GM18498 (cell line): ENCODE measurements at regions not wholly inside any gene's neighbourhood (a gene's known extent, or its start where the extent isn't known, plus 50 kb on each side); places are given as distances from the start of the nearest gene placed in this dataset.
A peak's percentile ranks its signal among the peaks of the same experiment; 100 is the strongest.
"Not testable (repeated sequence)": the region's sequence is repeated elsewhere in the genome, so short reads cannot be mapped to it uniquely, and the experiment has no call there.

ENCODE experiments used
- ATAC-seq: cut with Tn5 transposase; IDR thresholded peaks from one replicate; pipeline ENCODE4 v1.9.1; 2021; ENCODE audit warnings: mild to moderate bottlenecking, moderate library complexity; ENCODE audit not compliant: unreplicated experiment

- ATAC-seq: no peak
Observed at GRCh38 chr13:30520571-30520970, 54.8 kb upstream of the HMGB1 start.

GRCh38 chr13:30523211-30523610 is 57.5 kb upstream of the HMGB1 start:
- no peak for ATAC-seq

GRCh38 chr13:30523817-30524216 is 58.1 kb upstream of the HMGB1 start:
- ATAC-seq: not testable (repeated sequence)

- ATAC-seq: not testable (repeated sequence)
Observed at GRCh38 chr13:30525212-30525611, 59.5 kb upstream of the HMGB1 start.

GRCh38 chr13:30526612-30527495 is 61.1 kb upstream of the HMGB1 start:
- no peak for ATAC-seq

GRCh38 chr13:30529085-30529834 is 63.5 kb upstream of the HMGB1 start:
- peak; percentile 56 for ATAC-seq

- no peak for ATAC-seq
Observed at GRCh38 chr13:30535046-30535445, 69.3 kb upstream of the HMGB1 start.

GRCh38 chr13:30545320-30545719 is 72.4 kb upstream of the USPL1 start:
- no peak for ATAC-seq

- ATAC-seq: not testable (repeated sequence)
Observed at GRCh38 chr13:30548046-30548445, 69.7 kb upstream of the USPL1 start.

- no peak for ATAC-seq
Observed at GRCh38 chr13:30551189-30551588, 66.5 kb upstream of the USPL1 start.

GRCh38 chr13:30552567-30552966 is 65.2 kb upstream of the USPL1 start:
- ATAC-seq: no peak

GRCh38 chr13:30559274-30559673 is 58.4 kb upstream of the USPL1 start:
- no peak for ATAC-seq

- ATAC-seq: no peak
Observed at GRCh38 chr13:30560212-30560611, 57.5 kb upstream of the USPL1 start.

- ATAC-seq: no peak
Observed at GRCh38 chr13:30561511-30561910, 56.2 kb upstream of the USPL1 start.

- ATAC-seq: no peak
Observed at GRCh38 chr13:30564489-30564888, 53.2 kb upstream of the USPL1 start.

- ATAC-seq: no peak
Observed at GRCh38 chr13:30565658-30566057, 52.1 kb upstream of the USPL1 start.

- ATAC-seq: peak; percentile 82
Observed at GRCh38 chr13:30567072-30567471, 50.6 kb upstream of the USPL1 start.
